Osteoblast (primary cell): ENCODE measurements at regions not wholly inside any gene's neighbourhood (a gene's known extent, or its start where the extent isn't known, plus 50 kb on each side); places are given as distances from the start of the nearest gene placed in this dataset.

ENCODE experiments used
- DNase-seq: peaks from one replicate; pipeline ENCODE4 v3.0.0; 2011; ENCODE audit warnings: low spot score, mixed read lengths; ENCODE audit not compliant: insufficient read length; ENCODE audit errors: missing footprints
- H2AFZ ChIP-seq: 2 replicates; pipeline ENCODE4 v1.6.0; 2011; ENCODE audit warnings: mild to moderate bottlenecking, low read length
- H3K27ac ChIP-seq: 2 replicates; pipeline ENCODE4 v1.5.1; 2011; ENCODE audit warnings: mild to moderate bottlenecking, low read depth, low read length, moderate library complexity
- H3K27me3 ChIP-seq: 2 replicates; pipeline ENCODE4 v1.6.0; 2012; ENCODE audit warnings: mild to moderate bottlenecking, control low read depth, inconsistent platforms, low read length, moderate library complexity; ENCODE audit not compliant: insufficient read depth
- H3K36me3 ChIP-seq: 2 replicates; pipeline ENCODE4 v1.5.1; 2011; ENCODE audit warnings: mild to moderate bottlenecking, low read length, control low read depth, moderate library complexity; ENCODE audit not compliant: insufficient read depth
- H3K4me1 ChIP-seq: 2 replicates; pipeline ENCODE4 v1.5.1; 2011; ENCODE audit warnings: mild to moderate bottlenecking, low read length, control low read depth, moderate library complexity; ENCODE audit not compliant: insufficient read depth
- H3K4me2 ChIP-seq: 2 replicates; pipeline ENCODE4 v1.6.0; 2011; ENCODE audit warnings: mild to moderate bottlenecking, low read length; ENCODE audit not compliant: insufficient read depth
- H3K4me3 ChIP-seq: fragments of 200-600 bp; sonication (generic); 3 replicates; pipeline ENCODE4 v1.5.1; 2012; ENCODE audit warnings: mild to moderate bottlenecking, low read length, inconsistent platforms; ENCODE audit not compliant: insufficient read depth
- H3K79me2 ChIP-seq: 2 replicates; pipeline ENCODE4 v1.6.0; 2012; ENCODE audit warnings: mild to moderate bottlenecking, low read length, control low read depth, inconsistent platforms; ENCODE audit not compliant: insufficient read depth
- H3K9me3 ChIP-seq: 2 replicates; pipeline ENCODE4 v1.5.1; 2011; ENCODE audit warnings: low read depth, low read length, control low read depth
- H4K20me1 ChIP-seq: 2 replicates; pipeline ENCODE4 v1.6.0; 2012; ENCODE audit warnings: mild to moderate bottlenecking, low read length, control low read depth; ENCODE audit not compliant: insufficient read depth
- TF ChIP-seq, protein P1 (sequence below): IDR thresholded peaks from 2 replicates; pipeline ENCODE4 v1.5.1; 2011; ENCODE audit warnings: mild to moderate bottlenecking, low read depth, low read length, moderate library complexity; ENCODE audit errors: extremely low read depth

DNA sequence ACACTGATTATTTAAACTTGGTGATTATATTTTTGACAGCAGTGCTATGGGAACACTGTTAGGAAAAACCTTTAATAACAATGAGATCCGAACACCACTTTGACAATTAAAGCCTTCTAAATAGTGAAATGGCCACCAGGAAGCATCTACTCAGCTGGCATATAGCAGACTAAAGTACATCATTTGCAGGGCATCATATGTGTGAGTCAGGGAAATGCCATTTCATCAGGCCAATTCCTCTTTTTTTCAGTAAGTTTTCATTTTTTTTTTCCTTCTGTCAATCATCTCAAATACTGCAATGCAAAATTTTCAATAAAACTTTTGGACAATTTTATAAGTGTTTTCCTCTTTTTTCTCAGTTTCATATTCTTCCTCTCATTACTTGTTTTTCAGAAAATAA, 521.4 kb upstream of the SEMA3D start:
- Histone ChIP-seq H3K27me3 (no peaks in the 10 kb centered on the region), H3K4me1 (no peaks in the 10 kb centered on the region), H4K20me1 (no peaks in the 10 kb centered on the region), H2AFZ (no peak overlapping the region), H3K27ac (no peak overlapping the region), H3K9me3 (no peaks in the 10 kb centered on the region), H3K4me2 (no peak overlapping the region), H3K4me3 (no peak overlapping the region), H3K79me2 (no peaks in the 10 kb centered on the region), H3K36me3 (no peaks in the 10 kb centered on the region)
- DNase-seq, result no peak
- TF ChIP-seq, protein P1, sequence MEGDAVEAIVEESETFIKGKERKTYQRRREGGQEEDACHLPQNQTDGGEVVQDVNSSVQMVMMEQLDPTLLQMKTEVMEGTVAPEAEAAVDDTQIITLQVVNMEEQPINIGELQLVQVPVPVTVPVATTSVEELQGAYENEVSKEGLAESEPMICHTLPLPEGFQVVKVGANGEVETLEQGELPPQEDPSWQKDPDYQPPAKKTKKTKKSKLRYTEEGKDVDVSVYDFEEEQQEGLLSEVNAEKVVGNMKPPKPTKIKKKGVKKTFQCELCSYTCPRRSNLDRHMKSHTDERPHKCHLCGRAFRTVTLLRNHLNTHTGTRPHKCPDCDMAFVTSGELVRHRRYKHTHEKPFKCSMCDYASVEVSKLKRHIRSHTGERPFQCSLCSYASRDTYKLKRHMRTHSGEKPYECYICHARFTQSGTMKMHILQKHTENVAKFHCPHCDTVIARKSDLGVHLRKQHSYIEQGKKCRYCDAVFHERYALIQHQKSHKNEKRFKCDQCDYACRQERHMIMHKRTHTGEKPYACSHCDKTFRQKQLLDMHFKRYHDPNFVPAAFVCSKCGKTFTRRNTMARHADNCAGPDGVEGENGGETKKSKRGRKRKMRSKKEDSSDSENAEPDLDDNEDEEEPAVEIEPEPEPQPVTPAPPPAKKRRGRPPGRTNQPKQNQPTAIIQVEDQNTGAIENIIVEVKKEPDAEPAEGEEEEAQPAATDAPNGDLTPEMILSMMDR, result no peak

DNA sequence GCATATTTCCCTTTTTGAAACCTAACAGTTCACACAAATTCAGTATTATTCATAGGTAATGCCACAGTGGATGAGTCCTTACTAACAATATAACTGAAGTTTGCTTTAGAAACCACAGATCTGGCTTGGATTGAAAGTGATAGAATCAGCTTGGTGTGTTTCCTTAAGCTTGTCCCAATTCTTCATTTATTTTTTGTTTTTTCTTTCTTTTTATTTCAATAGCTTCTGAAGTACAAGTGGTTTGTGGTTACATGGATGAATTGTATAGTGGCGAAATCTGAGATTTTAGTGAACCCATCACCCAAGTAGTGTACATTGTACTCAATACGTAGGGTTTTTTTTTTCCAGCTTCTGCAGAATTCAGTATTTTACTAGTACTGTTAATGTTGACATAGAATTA, 518.2 kb upstream of the SEMA3D start:
- Histone ChIP-seq H3K4me1 (no peaks in the 10 kb centered on the region), H3K36me3 (no peaks in the 10 kb centered on the region), H3K79me2 (no peaks in the 10 kb centered on the region), H3K27me3 (no peaks in the 10 kb centered on the region), H2AFZ (no peak overlapping the region), H3K4me2 (no peak overlapping the region), H3K9me3 (no peaks in the 10 kb centered on the region), H3K4me3 (no peak overlapping the region), H3K27ac (no peak overlapping the region), H4K20me1 (no peaks in the 10 kb centered on the region)
- TF ChIP-seq, protein P1, result no peak
- no peak for DNase-seq

DNA sequence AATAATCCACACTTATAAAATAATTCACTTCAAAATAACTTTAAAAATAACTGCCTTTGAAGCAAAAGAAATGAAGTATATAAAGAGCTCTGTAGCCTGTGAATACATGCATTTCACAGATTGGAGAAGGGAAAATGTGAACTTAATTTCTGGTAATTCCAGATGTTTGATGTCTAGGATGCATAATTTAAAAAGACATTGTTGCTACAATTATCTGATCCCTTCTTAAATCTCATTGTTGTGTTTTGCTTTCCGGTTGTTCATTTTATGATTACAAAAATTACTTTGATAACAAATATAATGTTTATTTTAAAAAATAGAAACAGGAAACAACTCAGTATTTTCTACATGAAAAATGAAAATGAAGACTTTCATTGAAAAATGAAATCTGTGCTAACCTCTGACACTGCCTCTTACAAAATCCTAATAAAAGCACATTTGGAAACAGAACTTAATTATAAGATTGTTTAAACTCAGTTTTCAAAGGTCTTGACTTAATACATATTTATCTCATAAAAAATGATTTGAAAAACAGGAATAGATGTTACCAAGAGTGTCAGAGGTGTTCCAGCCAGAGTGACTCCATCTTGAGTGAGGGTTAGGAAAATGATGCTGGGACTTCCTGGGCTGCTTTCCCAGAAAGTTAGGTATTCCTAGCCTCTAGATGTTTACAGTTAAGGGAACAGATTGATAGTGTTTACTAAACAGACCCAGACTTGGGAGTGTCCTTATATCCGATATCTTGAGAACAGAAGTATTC, 516.6 kb upstream of the SEMA3D start:
- no peak for DNase-seq
- H3K27ac ChIP-seq, result no peak overlapping the region
- no peak overlapping the region for H3K4me2 ChIP-seq
- H3K27me3 ChIP-seq, result no peaks in the 10 kb centered on the region
- no peaks in the 10 kb centered on the region for H4K20me1 ChIP-seq
- H3K4me3 ChIP-seq, result no peak overlapping the region
- no peak overlapping the region for H2AFZ ChIP-seq
- H3K36me3 ChIP-seq, result no peaks in the 10 kb centered on the region
- H3K79me2 ChIP-seq, result no peaks in the 10 kb centered on the region
- no peaks in the 10 kb centered on the region for H3K9me3 ChIP-seq
- TF ChIP-seq, protein P1, result no peak
- H3K4me1 ChIP-seq, result no peaks in the 10 kb centered on the region

DNA sequence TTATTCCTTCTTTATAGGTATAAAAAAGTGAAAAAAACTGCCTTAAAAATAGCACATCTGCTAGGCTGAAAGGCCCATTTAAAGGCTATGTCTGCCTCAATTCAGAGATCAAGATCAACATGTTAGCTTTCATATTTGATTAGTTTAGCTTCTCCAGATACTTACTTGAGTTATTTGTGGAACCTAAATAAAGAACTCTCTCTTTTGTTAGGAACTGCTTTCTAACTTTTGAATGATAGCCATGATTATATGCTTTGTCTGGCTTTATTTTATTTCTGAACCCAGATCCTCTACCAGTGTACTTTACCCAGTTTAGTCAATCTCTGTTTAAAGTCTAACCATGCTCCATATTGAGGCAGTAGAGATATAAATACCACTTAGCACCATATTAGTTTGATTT, 515.5 kb upstream of the SEMA3D start:
- H2AFZ ChIP-seq, result no peak overlapping the region
- TF ChIP-seq, protein P1, result no peak
- no peaks in the 10 kb centered on the region for H3K36me3 ChIP-seq
- no peaks in the 10 kb centered on the region for H3K27me3 ChIP-seq
- no peaks in the 10 kb centered on the region for H4K20me1 ChIP-seq
- no peak overlapping the region for H3K4me3 ChIP-seq
- DNase-seq, result no peak
- no peaks in the 10 kb centered on the region for H3K9me3 ChIP-seq
- no peaks in the 10 kb centered on the region for H3K79me2 ChIP-seq
- H3K4me1 ChIP-seq, result no peaks in the 10 kb centered on the region
- no peak overlapping the region for H3K27ac ChIP-seq
- H3K4me2 ChIP-seq, result no peak overlapping the region
